H1 (cell line): ENCODE measurements at regions not wholly inside any gene's neighbourhood (a gene's known extent, or its start where the extent isn't known, plus 50 kb on each side); places are given as distances from the start of the nearest gene placed in this dataset.

Source experiments
- CTCF ChIA-PET: fragments of 300-600 bp; sonication (Branson Sonifier 250); formaldehyde crosslinking; loops from one replicate; lab custom pipeline; 2021; ENCODE audit not compliant: partially characterized antibody; lab: Charles Lee
- POLR2A ChIA-PET: fragments of 300-600 bp; sonication (Branson Sonifier 250); formaldehyde crosslinking; loops from one replicate; lab custom pipeline; 2021; ENCODE audit warnings: inconsistent platforms; ENCODE audit not compliant: partially characterized antibody; lab: Charles Lee
- DNase-seq, 2 experiments: peaks; one replicate each; pipeline versions ENCODE4 v3.0.0 to v3.0.0-alpha.2; 2010 to 2022; ENCODE audit warnings: low spot score in 2 of 2, low read depth in 1 of 2, mixed read lengths in 1 of 2
- FAIRE-seq: peaks from 2 replicates; lab custom pipeline; 2011; peaks lifted over from hg19 to GRCh38; lab: Jason Lieb, UNC
- H2AFZ ChIP-seq: 2 replicates; pipeline ENCODE4 v1.8.1; 2012; ENCODE audit warnings: low read length, inconsistent platforms
- H2AK5ac ChIP-seq: 2 replicates; pipeline ENCODE4 v1.6.1; 2013; ENCODE audit warnings: low read depth, low read length
- H2BK120ac ChIP-seq: replicated peaks from 2 replicates; pipeline ENCODE3; 2013; ENCODE audit warnings: low read depth, low read length, inconsistent platforms
- H2BK12ac ChIP-seq: 2 replicates; pipeline ENCODE4 v1.6.1; 2013; ENCODE audit warnings: low read depth, low read length
- H2BK15ac ChIP-seq: 2 replicates; pipeline ENCODE4 v1.6.1; 2013; ENCODE audit warnings: low read length
- H2BK20ac ChIP-seq: 2 replicates; pipeline ENCODE4 v1.6.1; 2013; ENCODE audit warnings: low read length
- H2BK5ac ChIP-seq: 2 replicates; pipeline ENCODE4 v1.6.1; 2013; ENCODE audit warnings: low read depth, low read length
- H3K14ac ChIP-seq: 2 replicates; pipeline ENCODE4 v1.6.1; 2013; ENCODE audit warnings: inconsistent platforms; ENCODE audit not compliant: insufficient read length
- H3K18ac ChIP-seq: 2 replicates; pipeline ENCODE4 v1.6.1; 2013; ENCODE audit warnings: low read length; ENCODE audit errors: extremely low read depth
- H3K23ac ChIP-seq: 2 replicates; pipeline ENCODE4 v1.6.1; 2013; ENCODE audit warnings: inconsistent platforms; ENCODE audit not compliant: insufficient read length
- H3K23me2 ChIP-seq: 2 replicates; pipeline ENCODE4 v1.6.1; 2013; ENCODE audit warnings: low read depth, low read length
- H3K27ac ChIP-seq: 2 replicates; pipeline ENCODE4 v1.6.1; 2011; ENCODE audit warnings: low read depth, low read length, inconsistent platforms
- H3K27me3 ChIP-seq, 4 experiments: replicated peaks in 1 of 4; 1 replicate in 1 of 4; 2 replicates in 3 of 4; pipeline versions ENCODE4 v1.6.1 to v1.8.1; 2011 to 2013; ENCODE audit warnings: low read length in 3 of 4, mild to moderate bottlenecking in 3 of 4, inconsistent platforms in 2 of 4, mixed read lengths in 2 of 4, moderate library complexity in 1 of 4; ENCODE audit not compliant: control insufficient read depth in 3 of 4, insufficient read depth in 3 of 4; ENCODE audit errors: extremely low read depth in 1 of 4
- H3K36me3 ChIP-seq, 4 experiments: 2 replicates each; pipeline versions ENCODE4 v1.6.1 to v1.8.1; 2011 to 2013; ENCODE audit warnings: mild to moderate bottlenecking in 4 of 4, low read length in 3 of 4, moderate library complexity in 2 of 4, control low read depth in 1 of 4, inconsistent platforms in 1 of 4; ENCODE audit not compliant: insufficient read depth in 4 of 4, control insufficient read depth in 2 of 4
- H3K4ac ChIP-seq: replicated peaks from 2 replicates; pipeline ENCODE3; 2013; ENCODE audit warnings: low read length, low read depth, mixed read lengths, inconsistent platforms; ENCODE audit not compliant: insufficient read length
- H3K4me1 ChIP-seq, 4 experiments: replicated peaks in 1 of 4; 1 replicate in 1 of 4; 2 replicates in 3 of 4; pipeline versions ENCODE4 v1.6.1 to v1.8.1; 2011 to 2013; ENCODE audit warnings: low read length in 3 of 4, inconsistent platforms in 2 of 4, mixed read lengths in 1 of 4; ENCODE audit not compliant: insufficient read depth in 4 of 4, control insufficient read depth in 3 of 4
- H3K4me2 ChIP-seq, 2 experiments: 2 replicates each; pipeline versions ENCODE4 v1.6.1 to v1.8.1; 2011 to 2013; ENCODE audit warnings: low read depth in 2 of 2, low read length in 2 of 2, control low read depth in 1 of 2, inconsistent platforms in 1 of 2, mild to moderate bottlenecking in 1 of 2; ENCODE audit not compliant: insufficient read depth in 1 of 2
- H3K4me3 ChIP-seq, 4 experiments: fragments of 200-600, 300-600 bp in 1 of 4; sonication (generic), shearing (Covaris generic), sonication (Bioruptor Twin) in 1 of 4; 2 replicates each; pipeline versions ENCODE4 v1.5.1 to v1.8.1; 2011 to 2016; ENCODE audit warnings: low read length in 4 of 4, low read depth in 3 of 4, control low read depth in 2 of 4, inconsistent platforms in 2 of 4, mild to moderate bottlenecking in 2 of 4, mixed read lengths in 1 of 4, moderate library complexity in 1 of 4; ENCODE audit not compliant: insufficient read depth in 2 of 4; ENCODE audit errors: extremely low read depth in 1 of 4
- H3K56ac ChIP-seq: replicated peaks from 2 replicates; pipeline ENCODE3; 2013; ENCODE audit warnings: low read depth, mild to moderate bottlenecking, mixed read lengths, low read length, inconsistent platforms; ENCODE audit not compliant: insufficient read length
- H3K79me1 ChIP-seq: 2 replicates; pipeline ENCODE4 v1.6.1; 2013; ENCODE audit warnings: low read depth, low read length, control low read depth
- H3K79me2 ChIP-seq, 2 experiments: 2 replicates each; pipeline versions ENCODE4 v1.6.1 to v1.8.1; 2012 to 2013; ENCODE audit warnings: low read length in 2 of 2, mild to moderate bottlenecking in 2 of 2, inconsistent platforms in 1 of 2; ENCODE audit not compliant: insufficient read depth in 2 of 2, control insufficient read depth in 1 of 2
- H3K9ac ChIP-seq, 4 experiments: replicated peaks in 1 of 4; 1 replicate in 1 of 4; 2 replicates in 3 of 4; pipeline versions ENCODE4 v1.6.1 to v1.8.1; 2011 to 2013; ENCODE audit warnings: low read depth in 3 of 4, low read length in 3 of 4, control low read depth in 2 of 4, mild to moderate bottlenecking in 2 of 4, moderate library complexity in 2 of 4, inconsistent platforms in 1 of 4; ENCODE audit errors: extremely low read depth in 1 of 4
- H3K9me3 ChIP-seq, 2 experiments: 2 replicates each; pipeline versions ENCODE4 v1.6.1 to v1.8.1; 2012 to 2013; ENCODE audit warnings: mild to moderate bottlenecking in 2 of 2, moderate library complexity in 2 of 2, control low read depth in 1 of 2, inconsistent platforms in 1 of 2, low read depth in 1 of 2, low read length in 1 of 2, mixed read lengths in 1 of 2; ENCODE audit not compliant: insufficient read depth in 2 of 2
- H4K20me1 ChIP-seq, 2 experiments: replicated peaks in 1 of 2; 2 replicates each; pipeline versions ENCODE3 to v1.8.1; 2011 to 2013; ENCODE audit warnings: inconsistent platforms in 2 of 2, low read length in 2 of 2, mild to moderate bottlenecking in 1 of 2; ENCODE audit not compliant: insufficient read depth in 2 of 2, control insufficient read depth in 1 of 2
- H4K5ac ChIP-seq: 2 replicates; pipeline ENCODE4 v1.6.1; 2013; ENCODE audit warnings: low read length, low read depth, mixed read lengths, inconsistent platforms; ENCODE audit not compliant: insufficient read length
- H4K8ac ChIP-seq: 2 replicates; pipeline ENCODE4 v1.8.0; 2013; ENCODE audit warnings: mild to moderate bottlenecking, moderate library complexity, low read length, inconsistent platforms; ENCODE audit not compliant: insufficient read depth; ENCODE audit errors: extremely low read depth
- H4K91ac ChIP-seq: replicated peaks from 2 replicates; pipeline ENCODE3; 2013; ENCODE audit warnings: low read length, mixed read lengths, inconsistent platforms; ENCODE audit not compliant: insufficient read length
- CHD1 ChIP-seq: IDR thresholded peaks from 2 replicates; pipeline ENCODE4 v1.6.1; 2012; ENCODE audit warnings: low read depth, low read length, improper control_type of control experiment
- CTBP2 ChIP-seq: IDR thresholded peaks from 2 replicates; pipeline ENCODE4 v1.7.0; 2011; ENCODE audit warnings: borderline replicate concordance, mild to moderate bottlenecking, moderate library complexity, mixed read lengths, low read length; ENCODE audit not compliant: insufficient read depth, insufficient read length
- EGR1 ChIP-seq: IDR thresholded peaks from 2 replicates; pipeline ENCODE4 v1.6.1; 2011; ENCODE audit warnings: low read depth, low read length, borderline replicate concordance
- FOSL1 ChIP-seq: IDR thresholded peaks from 2 replicates; pipeline ENCODE4 v1.6.1; 2011; ENCODE audit warnings: mild to moderate bottlenecking, low read depth, low read length, moderate library complexity; ENCODE audit not compliant: insufficient read depth
- GABPA ChIP-seq: IDR thresholded peaks from 2 replicates; pipeline ENCODE4 v1.6.1; 2011; ENCODE audit warnings: mild to moderate bottlenecking, low read length, moderate library complexity, borderline replicate concordance; ENCODE audit not compliant: insufficient read depth
- RAD21 ChIP-seq, 2 experiments: IDR thresholded peaks in 1 of 2; conservative IDR thresholded peaks in 1 of 2; 2 replicates each; pipeline ENCODE4 v1.6.1; 2011; ENCODE audit warnings: low read depth in 2 of 2, low read length in 2 of 2, improper control_type of control experiment in 1 of 2, inconsistent platforms in 1 of 2, mild to moderate bottlenecking in 1 of 2, moderate library complexity in 1 of 2
- SP4 ChIP-seq: IDR thresholded peaks from 2 replicates; pipeline ENCODE4 v1.6.1; 2012; ENCODE audit warnings: low read length, inconsistent platforms
- WGBS, 2 experiments: shearing (Covaris generic) in 1 of 2; methylation state at CpG; one replicate each; pipeline versions ENCODE4 v1.1.6 to v1.1.7; 2013 to 2015; ENCODE audit warnings: low lambda C conversion rate in 2 of 2, mixed read lengths in 2 of 2, inconsistent platforms in 1 of 2, low coverage in 1 of 2, missing lambda C conversion rate in 1 of 2; ENCODE audit not compliant: insufficient replicate concordance in 2 of 2, insufficient coverage in 1 of 2, insufficient read length in 1 of 2; ENCODE audit errors: extremely low coverage in 1 of 2, missing lambda C conversion rate in 1 of 2; 5-methylcytosine and 5-hydroxymethylcytosine counted together
- TF ChIP-seq, protein P1 (sequence below): IDR thresholded peaks from 2 replicates; pipeline ENCODE4 v1.6.1; 2011; ENCODE audit warnings: low read length, improper control_type of control experiment

GRCh38 chr6:21454262-21454661, 139.3 kb upstream of the SOX4 start:
- H4K20me1 ChIP-seq, result no peaks in the 10 kb centered on the region
- H2BK5ac ChIP-seq, result no peak overlapping the region
- CTCF ChIA-PET, result interaction anchor here (0.6 to 0.9 kb wide), 2 partner anchors 183 to 691 kb away, joined by 3 to 4 read pairs; no protein-coding TSS in a partner anchor
- POLR2A ChIA-PET, result interaction anchor here (0.7 kb wide), 1 partner anchor 1769 kb away, joined by 3 read pairs; no protein-coding TSS in a partner anchor
- no peak overlapping the region for H3K14ac ChIP-seq
- no peak overlapping the region for H3K56ac ChIP-seq
- H4K91ac ChIP-seq, result no peak overlapping the region
- no peaks in the 10 kb centered on the region for H3K23me2 ChIP-seq
- H2AFZ ChIP-seq, result no peak overlapping the region
- no peak overlapping the region for H2BK120ac ChIP-seq
- no peak overlapping the region for H2BK20ac ChIP-seq
- no peak overlapping the region for H3K4me3 ChIP-seq
- H3K79me2 ChIP-seq, result no peaks in the 10 kb centered on the region
- H4K5ac ChIP-seq, result no peak overlapping the region
- no peak overlapping the region for H3K4me2 ChIP-seq
- DNase-seq (no peak), FAIRE-seq (no peak)
- no peak overlapping the region for H3K27ac ChIP-seq
- WGBS, 2 experiments, result 75% methylated on average over 2 of the region's 2 CpGs; no CpG with 5 or more reads in 1 of the 2 experiments
- no peak for TF ChIP-seq FOSL1
- no peak for TF ChIP-seq RAD21 (IDR thresholded peaks at IDR 0.05 in 1 of 2, conservative IDR thresholded peaks at IDR 0.05 in 1 of 2; ENCODE audit: low read depth in 2 of 2, low read length in 2 of 2)
- no peak for TF ChIP-seq EGR1
- TF ChIP-seq GABPA, result no peak
- TF ChIP-seq CTBP2, result no peak
- TF ChIP-seq, protein P1, sequence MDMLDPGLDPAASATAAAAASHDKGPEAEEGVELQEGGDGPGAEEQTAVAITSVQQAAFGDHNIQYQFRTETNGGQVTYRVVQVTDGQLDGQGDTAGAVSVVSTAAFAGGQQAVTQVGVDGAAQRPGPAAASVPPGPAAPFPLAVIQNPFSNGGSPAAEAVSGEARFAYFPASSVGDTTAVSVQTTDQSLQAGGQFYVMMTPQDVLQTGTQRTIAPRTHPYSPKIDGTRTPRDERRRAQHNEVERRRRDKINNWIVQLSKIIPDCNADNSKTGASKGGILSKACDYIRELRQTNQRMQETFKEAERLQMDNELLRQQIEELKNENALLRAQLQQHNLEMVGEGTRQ, result no peak
- no peak for TF ChIP-seq CHD1
- no peak for TF ChIP-seq SP4
- H3K9me3 ChIP-seq, result no peaks in the 10 kb centered on the region
- no peaks in the 10 kb centered on the region for H3K4me1 ChIP-seq
- H3K23ac ChIP-seq, result no peak overlapping the region
- no peak overlapping the region for H4K8ac ChIP-seq
- H3K79me1 ChIP-seq, result no peaks in the 10 kb centered on the region
- no peaks in the 10 kb centered on the region for H3K36me3 ChIP-seq
- H2AK5ac ChIP-seq, result no peak overlapping the region
- H3K27me3 ChIP-seq, result no peaks in the 10 kb centered on the region
- no peak overlapping the region for H3K9ac ChIP-seq
- H3K18ac ChIP-seq, result no peak overlapping the region
- no peak overlapping the region for H2BK12ac ChIP-seq
- no peak overlapping the region for H3K4ac ChIP-seq
- H2BK15ac ChIP-seq, result no peak overlapping the region
